HCT116 (cell line): ENCODE measurements at regions not wholly inside any gene's neighbourhood (a gene's known extent, or its start where the extent isn't known, plus 50 kb on each side); places are given as distances from the start of the nearest gene placed in this dataset.
"Not testable (repeated sequence)": the region's sequence is repeated elsewhere in the genome, so short reads cannot be mapped to it uniquely, and the experiment has no call there.

ENCODE experiments used
- ATF3 ChIP-seq: IDR thresholded peaks from 2 replicates; pipeline ENCODE4 v1.6.1; 2012
- POLR2A ChIP-seq: IDR thresholded peaks from 2 replicates; pipeline ENCODE4 v1.7.0; 2011; ENCODE audit warnings: borderline replicate concordance; ENCODE audit not compliant: insufficient read depth, insufficient read length; ENCODE audit errors: extremely low read depth
- REST ChIP-seq: IDR thresholded peaks from 2 replicates; pipeline ENCODE4 v1.6.1; 2012; ENCODE audit warnings: low read depth
- SP1 ChIP-seq: IDR thresholded peaks from 2 replicates; pipeline ENCODE4 v1.6.1; 2012; ENCODE audit warnings: low read depth
- TCF7L2 ChIP-seq: IDR thresholded peaks from 2 replicates; pipeline ENCODE4 v1.7.0; 2011; ENCODE audit warnings: borderline replicate concordance, inconsistent platforms; ENCODE audit not compliant: insufficient read depth, insufficient read length; ENCODE audit errors: extremely low read depth
- ZBTB33 ChIP-seq: IDR thresholded peaks from 2 replicates; pipeline ENCODE4 v1.6.1; 2011; ENCODE audit warnings: mild to moderate bottlenecking, low read length, moderate library complexity; ENCODE audit not compliant: insufficient replicate concordance; ENCODE audit errors: extremely low read depth
- TF ChIP-seq, protein P1 (sequence below), 3 experiments: fragments of 200-600 bp in 1 of 3; sonication (generic) in 1 of 3; IDR thresholded peaks in 2 of 3; conservative IDR thresholded peaks in 1 of 3; 2 replicates each; pipeline ENCODE4 v1.5.1; 2012 to 2017; ENCODE audit warnings: low read depth in 2 of 3, low read length in 2 of 3, antibody characterized with exemption in 1 of 3, borderline replicate concordance in 1 of 3, control low read depth in 1 of 3, mild to moderate bottlenecking in 1 of 3, mixed read lengths in 1 of 3, mixed run types in 1 of 3, moderate library complexity in 1 of 3; ENCODE audit not compliant: insufficient read depth in 1 of 3
- TF ChIP-seq, protein P2 (sequence below): IDR thresholded peaks from 2 replicates; pipeline ENCODE4 v1.6.1; 2012

- not testable (repeated sequence) for TF ChIP-seq ATF3, TCF7L2, POLR2A, REST, ZBTB33, SP1
- TF ChIP-seq, protein P1, sequence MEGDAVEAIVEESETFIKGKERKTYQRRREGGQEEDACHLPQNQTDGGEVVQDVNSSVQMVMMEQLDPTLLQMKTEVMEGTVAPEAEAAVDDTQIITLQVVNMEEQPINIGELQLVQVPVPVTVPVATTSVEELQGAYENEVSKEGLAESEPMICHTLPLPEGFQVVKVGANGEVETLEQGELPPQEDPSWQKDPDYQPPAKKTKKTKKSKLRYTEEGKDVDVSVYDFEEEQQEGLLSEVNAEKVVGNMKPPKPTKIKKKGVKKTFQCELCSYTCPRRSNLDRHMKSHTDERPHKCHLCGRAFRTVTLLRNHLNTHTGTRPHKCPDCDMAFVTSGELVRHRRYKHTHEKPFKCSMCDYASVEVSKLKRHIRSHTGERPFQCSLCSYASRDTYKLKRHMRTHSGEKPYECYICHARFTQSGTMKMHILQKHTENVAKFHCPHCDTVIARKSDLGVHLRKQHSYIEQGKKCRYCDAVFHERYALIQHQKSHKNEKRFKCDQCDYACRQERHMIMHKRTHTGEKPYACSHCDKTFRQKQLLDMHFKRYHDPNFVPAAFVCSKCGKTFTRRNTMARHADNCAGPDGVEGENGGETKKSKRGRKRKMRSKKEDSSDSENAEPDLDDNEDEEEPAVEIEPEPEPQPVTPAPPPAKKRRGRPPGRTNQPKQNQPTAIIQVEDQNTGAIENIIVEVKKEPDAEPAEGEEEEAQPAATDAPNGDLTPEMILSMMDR (IDR thresholded peaks at IDR 0.05 in 2 of 3, conservative IDR thresholded peaks at IDR 0.05 in 1 of 3; ENCODE audit: borderline replicate concordance in 1 of 3, insufficient read depth in 1 of 3, low read depth in 2 of 3, low read length in 2 of 3) = not testable (repeated sequence)
- TF ChIP-seq, protein P2, sequence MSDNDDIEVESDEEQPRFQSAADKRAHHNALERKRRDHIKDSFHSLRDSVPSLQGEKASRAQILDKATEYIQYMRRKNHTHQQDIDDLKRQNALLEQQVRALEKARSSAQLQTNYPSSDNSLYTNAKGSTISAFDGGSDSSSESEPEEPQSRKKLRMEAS = not testable (repeated sequence)
These were observed 83.9 kb upstream of the GOLGA6L6 start for GRCh38 chr15:20625469-20625868.
